Hematopoietic multipotent progenitor cell treated with erythropoietin and hydrocortisone succinate and interleukin-3 and kit ligand, for 15 days (in vitro differentiated cells): ENCODE measurements at regions not wholly inside any gene's neighbourhood (a gene's known extent, or its start where the extent isn't known, plus 50 kb on each side); places are given as distances from the start of the nearest gene placed in this dataset.

Experiments used
- DNase-seq: peaks from one replicate; pipeline ENCODE4 v3.0.0-alpha.2; 2015; ENCODE audit warnings: low spot score

GRCh38 chr4:145346081-145346480 is 135.6 kb upstream of the SMAD1 start:
- DNase-seq: no peak

GRCh38 chr4:145345401-145345800 is 136.3 kb upstream of the SMAD1 start:
- DNase-seq: no peak

- DNase-seq: no peak
Measured at GRCh38 chr4:145341381-145341780, 140.3 kb upstream of the SMAD1 start.

GRCh38 chr4:145340071-145340675 is 141.5 kb upstream of the SMAD1 start:
- no peak for DNase-seq

- DNase-seq: no peak
Measured at GRCh38 chr4:145339075-145339725, 142.5 kb upstream of the SMAD1 start.

- no peak for DNase-seq
Measured at GRCh38 chr4:145338568-145338967, 143.1 kb upstream of the SMAD1 start.

GRCh38 chr4:145337391-145337790 is 144.3 kb upstream of the SMAD1 start:
- DNase-seq: no peak

- DNase-seq: no peak
Measured at GRCh38 chr4:145333786-145334185, 147.9 kb upstream of the SMAD1 start.

GRCh38 chr4:145326491-145326890 is 146.1 kb upstream of the OTUD4 start:
- DNase-seq: no peak

- no peak for DNase-seq
Measured at GRCh38 chr4:145324161-145324560, 143.8 kb upstream of the OTUD4 start.

- no peak for DNase-seq
Measured at GRCh38 chr4:145320294-145320693, 139.9 kb upstream of the OTUD4 start.

GRCh38 chr4:145319751-145320150 is 139.4 kb upstream of the OTUD4 start:
- DNase-seq: no peak

GRCh38 chr4:145316897-145317574 is 136.6 kb upstream of the OTUD4 start:
- DNase-seq: no peak

- DNase-seq: no peak
Measured at GRCh38 chr4:145315811-145316225, 135.4 kb upstream of the OTUD4 start.

- DNase-seq: no peak
Measured at GRCh38 chr4:145308598-145308997, 128.2 kb upstream of the OTUD4 start.

- DNase-seq: no peak
Measured at GRCh38 chr4:145307763-145308430, 127.5 kb upstream of the OTUD4 start.

- no peak for DNase-seq
Measured at GRCh38 chr4:145307120-145307519, 126.7 kb upstream of the OTUD4 start.

- no peak for DNase-seq
Measured at GRCh38 chr4:145302725-145303124, 122.3 kb upstream of the OTUD4 start.

- no peak for DNase-seq
Measured at GRCh38 chr4:145301386-145302080, 121.1 kb upstream of the OTUD4 start.

- no peak for DNase-seq
Measured at GRCh38 chr4:145299380-145300076, 119.1 kb upstream of the OTUD4 start.

- no peak for DNase-seq
Measured at GRCh38 chr4:145298885-145299284, 118.5 kb upstream of the OTUD4 start.

GRCh38 chr4:145297556-145297955 is 117.2 kb upstream of the OTUD4 start:
- no peak for DNase-seq
